SK-N-SH treated with all-trans-retinoic acid at 6 μM for 48 hours (cell line): ENCODE measurements at regions not wholly inside any gene's neighbourhood (a gene's known extent, or its start where the extent isn't known, plus 50 kb on each side); places are given as distances from the start of the nearest gene placed in this dataset.

Experiments
- ATAC-seq: fragments of 200-7000 bp; cut with Tn5 transposase; 3 replicates; pipeline ENCODE4 v1.9.1; 2020; ENCODE audit warnings: mild to moderate bottlenecking, moderate library complexity
- ARNTL ChIP-seq: fragments of 450-650 bp; formaldehyde crosslinking; IDR thresholded peaks from 2 replicates; pipeline ENCODE4 v1.5.0; 2020; ENCODE audit warnings: low read depth, mild to moderate bottlenecking, moderate library complexity, borderline replicate concordance
- BACH2 ChIP-seq: fragments of 250-450 bp; sonication (Bioruptor Pico); IDR thresholded peaks from 2 replicates; pipeline ENCODE4 v1.9.0; 2021; ENCODE audit warnings: mild to moderate bottlenecking, borderline replicate concordance
- CSDC2 ChIP-seq: fragments of 250-450 bp; sonication (Bioruptor Pico); IDR thresholded peaks from 2 replicates; pipeline ENCODE4 v1.5.0; 2020; ENCODE audit warnings: mild to moderate bottlenecking, moderate library complexity
- GLIS3 ChIP-seq: fragments of 250-450 bp; sonication (Bioruptor Pico); IDR thresholded peaks from 2 replicates; pipeline ENCODE4 v1.5.0; 2020; ENCODE audit warnings: mild to moderate bottlenecking, moderate library complexity
- ISL1 ChIP-seq: fragments of 250-450 bp; sonication (Bioruptor Pico); IDR thresholded peaks from 2 replicates; pipeline ENCODE4 v2.1.2; 2022; ENCODE audit warnings: mild to moderate bottlenecking, moderate library complexity
- OSR1 ChIP-seq: fragments of 250-450 bp; sonication (Bioruptor Pico); IDR thresholded peaks from 2 replicates; pipeline ENCODE4 v1.8.0; 2022; ENCODE audit warnings: moderate library complexity, mild to moderate bottlenecking, inconsistent platforms
- POU6F1 ChIP-seq: fragments of 250-450 bp; sonication (Bioruptor Pico); IDR thresholded peaks from 2 replicates; pipeline ENCODE4 v1.8.0; 2021; ENCODE audit warnings: low read depth, mild to moderate bottlenecking, moderate library complexity, borderline replicate concordance
- PPARA ChIP-seq: fragments of 250-450 bp; sonication (Bioruptor Pico); IDR thresholded peaks from 2 replicates; pipeline ENCODE4 v1.5.0; 2020; ENCODE audit warnings: mild to moderate bottlenecking, borderline replicate concordance
- SNAI2 ChIP-seq: fragments of 250-450 bp; sonication (Bioruptor Pico); IDR thresholded peaks from 2 replicates; pipeline ENCODE4 v1.5.0; 2020; ENCODE audit warnings: mild to moderate bottlenecking, moderate library complexity
- TCF4 ChIP-seq: fragments of 250-450 bp; sonication (Bioruptor Pico); IDR thresholded peaks from 2 replicates; pipeline ENCODE4 v1.8.0; 2021; ENCODE audit warnings: mild to moderate bottlenecking, moderate library complexity, borderline replicate concordance
- TSHZ2 ChIP-seq: fragments of 250-450 bp; sonication (Bioruptor Pico); IDR thresholded peaks from 2 replicates; pipeline ENCODE4 v1.5.0; 2020; ENCODE audit warnings: mild to moderate bottlenecking, moderate library complexity
- ZC3H10 ChIP-seq: fragments of 250-450 bp; sonication (Bioruptor Pico); IDR thresholded peaks from 2 replicates; pipeline ENCODE4 v1.5.1; 2021; ENCODE audit warnings: mild to moderate bottlenecking, moderate library complexity
- ZNF565 ChIP-seq: fragments of 450-650 bp; formaldehyde crosslinking; conservative IDR thresholded peaks from 2 replicates; pipeline ENCODE4 v1.5.0; 2020; ENCODE audit warnings: low read depth, mild to moderate bottlenecking, moderate library complexity
- ZNF70 ChIP-seq: fragments of 450-650 bp; formaldehyde crosslinking; IDR thresholded peaks from 2 replicates; pipeline ENCODE4 v1.5.0; 2020; ENCODE audit warnings: mild to moderate bottlenecking, moderate library complexity
- ZNF8 ChIP-seq: fragments of 450-650 bp; formaldehyde crosslinking; IDR thresholded peaks from 2 replicates; pipeline ENCODE4 v1.5.0; 2020; ENCODE audit warnings: mild to moderate bottlenecking, moderate library complexity
- TF ChIP-seq, protein P1 (sequence below): fragments of 250-450 bp; sonication (Bioruptor Pico); IDR thresholded peaks from 2 replicates; pipeline ENCODE4 v1.5.1; 2020; ENCODE audit warnings: low read depth, mild to moderate bottlenecking, moderate library complexity
- TF ChIP-seq, protein P2 (sequence below): fragments of 250-450 bp; sonication (Bioruptor Pico); IDR thresholded peaks from 2 replicates; pipeline ENCODE4 v1.5.1; 2021; ENCODE audit warnings: mild to moderate bottlenecking, moderate library complexity
- TF ChIP-seq, protein P3 (sequence below): fragments of 250-450 bp; sonication (Bioruptor Pico); IDR thresholded peaks from 2 replicates; pipeline ENCODE4 v1.8.0; 2020; ENCODE audit warnings: mild to moderate bottlenecking, moderate library complexity, borderline replicate concordance

- TF ChIP-seq ZNF70 (CRISPR knock-in tag), result no peak
- TF ChIP-seq, all 23 proteins: peak for 0
These were observed 142.0 kb downstream of the HNRNPD start (continued) for GRCh38 chr4:82231806-82232205.

DNA sequence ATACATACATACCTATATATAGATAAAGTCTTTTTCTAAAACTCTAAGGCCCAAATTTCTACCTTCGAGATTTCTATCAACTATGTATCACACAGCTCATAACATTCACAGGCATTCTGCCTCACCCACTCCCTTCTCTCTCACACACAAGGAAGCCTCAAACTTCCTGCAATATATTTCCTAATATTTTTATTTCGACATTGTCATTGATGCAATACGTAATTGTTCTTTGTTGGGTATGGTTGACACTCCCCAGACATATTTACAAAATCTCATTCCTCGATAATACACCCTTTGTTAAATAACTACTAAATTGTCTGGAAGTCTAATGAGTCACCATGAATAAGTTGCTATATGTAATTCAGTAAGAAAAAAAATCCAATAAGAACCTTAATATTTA is 143.5 kb downstream of the HNRNPD start:
- no peak for TF ChIP-seq ZNF565
- TF ChIP-seq PPARA (CRISPR knock-in tag), result no peak
- TF ChIP-seq, protein P1, sequence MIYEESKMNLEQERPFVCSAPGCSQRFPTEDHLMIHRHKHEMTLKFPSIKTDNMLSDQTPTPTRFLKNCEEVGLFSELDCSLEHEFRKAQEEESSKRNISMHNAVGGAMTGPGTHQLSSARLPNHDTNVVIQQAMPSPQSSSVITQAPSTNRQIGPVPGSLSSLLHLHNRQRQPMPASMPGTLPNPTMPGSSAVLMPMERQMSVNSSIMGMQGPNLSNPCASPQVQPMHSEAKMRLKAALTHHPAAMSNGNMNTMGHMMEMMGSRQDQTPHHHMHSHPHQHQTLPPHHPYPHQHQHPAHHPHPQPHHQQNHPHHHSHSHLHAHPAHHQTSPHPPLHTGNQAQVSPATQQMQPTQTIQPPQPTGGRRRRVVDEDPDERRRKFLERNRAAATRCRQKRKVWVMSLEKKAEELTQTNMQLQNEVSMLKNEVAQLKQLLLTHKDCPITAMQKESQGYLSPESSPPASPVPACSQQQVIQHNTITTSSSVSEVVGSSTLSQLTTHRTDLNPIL (CRISPR knock-in tag), result no peak
- TF ChIP-seq ZNF8, result no peak
- no peak for TF ChIP-seq ARNTL (CRISPR knock-in tag)
- no peak for TF ChIP-seq TSHZ2 (CRISPR knock-in tag)
- TF ChIP-seq ISL1 (CRISPR knock-in tag), result no peak
- no peak for TF ChIP-seq CSDC2 (CRISPR knock-in tag)
- TF ChIP-seq ZC3H10 (CRISPR knock-in tag), result no peak
- no peak for TF ChIP-seq ZNF70 (CRISPR knock-in tag)
- TF ChIP-seq SNAI2 (CRISPR knock-in tag), result no peak
- no peak for TF ChIP-seq GLIS3
- ATAC-seq, result no peak

- no peak for TF ChIP-seq TSHZ2 (CRISPR knock-in tag)
- TF ChIP-seq GLIS3, result no peak
- TF ChIP-seq, protein P2, sequence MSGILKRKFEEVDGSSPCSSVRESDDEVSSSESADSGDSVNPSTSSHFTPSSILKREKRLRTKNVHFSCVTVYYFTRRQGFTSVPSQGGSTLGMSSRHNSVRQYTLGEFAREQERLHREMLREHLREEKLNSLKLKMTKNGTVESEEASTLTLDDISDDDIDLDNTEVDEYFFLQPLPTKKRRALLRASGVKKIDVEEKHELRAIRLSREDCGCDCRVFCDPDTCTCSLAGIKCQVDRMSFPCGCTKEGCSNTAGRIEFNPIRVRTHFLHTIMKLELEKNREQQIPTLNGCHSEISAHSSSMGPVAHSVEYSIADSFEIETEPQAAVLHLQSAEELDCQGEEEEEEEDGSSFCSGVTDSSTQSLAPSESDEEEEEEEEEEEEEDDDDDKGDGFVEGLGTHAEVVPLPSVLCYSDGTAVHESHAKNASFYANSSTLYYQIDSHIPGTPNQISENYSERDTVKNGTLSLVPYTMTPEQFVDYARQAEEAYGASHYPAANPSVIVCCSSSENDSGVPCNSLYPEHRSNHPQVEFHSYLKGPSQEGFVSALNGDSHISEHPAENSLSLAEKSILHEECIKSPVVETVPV (CRISPR knock-in tag), result no peak
- no peak for ATAC-seq
These were observed 148.8 kb downstream of the HNRNPD start for GRCh38 chr4:82225030-82225429.

DNA sequence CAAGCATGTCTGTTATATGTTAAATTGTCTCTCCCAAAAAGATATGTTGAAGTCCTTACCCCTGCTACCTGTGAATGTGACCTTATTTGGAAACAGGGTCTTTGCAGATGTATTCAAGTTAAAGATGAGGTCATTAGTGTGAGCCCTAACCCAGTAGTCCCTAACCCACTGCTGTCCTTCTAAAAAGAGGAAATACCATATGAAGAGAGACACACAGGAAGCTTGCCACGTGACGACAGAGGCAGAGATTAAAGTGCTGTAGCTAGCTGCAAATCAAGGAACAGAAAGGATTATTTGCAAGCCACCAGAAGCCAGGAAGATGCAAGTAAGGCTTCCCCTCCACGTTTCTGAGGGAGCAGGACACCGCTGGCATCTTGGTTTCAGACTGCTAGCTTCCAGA is 150.1 kb downstream of the HNRNPD start:
- no peak for ATAC-seq
- TF ChIP-seq ZNF565, result no peak
- TF ChIP-seq ZNF70 (CRISPR knock-in tag), result no peak
- TF ChIP-seq, protein P3, sequence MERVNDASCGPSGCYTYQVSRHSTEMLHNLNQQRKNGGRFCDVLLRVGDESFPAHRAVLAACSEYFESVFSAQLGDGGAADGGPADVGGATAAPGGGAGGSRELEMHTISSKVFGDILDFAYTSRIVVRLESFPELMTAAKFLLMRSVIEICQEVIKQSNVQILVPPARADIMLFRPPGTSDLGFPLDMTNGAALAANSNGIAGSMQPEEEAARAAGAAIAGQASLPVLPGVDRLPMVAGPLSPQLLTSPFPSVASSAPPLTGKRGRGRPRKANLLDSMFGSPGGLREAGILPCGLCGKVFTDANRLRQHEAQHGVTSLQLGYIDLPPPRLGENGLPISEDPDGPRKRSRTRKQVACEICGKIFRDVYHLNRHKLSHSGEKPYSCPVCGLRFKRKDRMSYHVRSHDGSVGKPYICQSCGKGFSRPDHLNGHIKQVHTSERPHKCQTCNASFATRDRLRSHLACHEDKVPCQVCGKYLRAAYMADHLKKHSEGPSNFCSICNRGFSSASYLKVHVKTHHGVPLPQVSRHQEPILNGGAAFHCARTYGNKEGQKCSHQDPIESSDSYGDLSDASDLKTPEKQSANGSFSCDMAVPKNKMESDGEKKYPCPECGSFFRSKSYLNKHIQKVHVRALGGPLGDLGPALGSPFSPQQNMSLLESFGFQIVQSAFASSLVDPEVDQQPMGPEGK (CRISPR knock-in tag), result no peak
- no peak for TF ChIP-seq BACH2 (CRISPR knock-in tag)
- TF ChIP-seq OSR1 (CRISPR knock-in tag), result no peak
- TF ChIP-seq TSHZ2 (CRISPR knock-in tag), result no peak
- no peak for TF ChIP-seq CSDC2 (CRISPR knock-in tag)
- TF ChIP-seq, protein P1 (CRISPR knock-in tag), result no peak
- TF ChIP-seq POU6F1 (CRISPR knock-in tag), result no peak
- no peak for TF ChIP-seq TCF4
- TF ChIP-seq ZC3H10 (CRISPR knock-in tag), result no peak
- no peak for TF ChIP-seq ISL1 (CRISPR knock-in tag)
